GM21529 (cell line): ENCODE measurements at regions not wholly inside any gene's neighbourhood (a gene's known extent, or its start where the extent isn't known, plus 50 kb on each side); places are given as distances from the start of the nearest gene placed in this dataset.

ENCODE experiments used
- ATAC-seq: cut with Tn5 transposase; IDR thresholded peaks from one replicate; pipeline ENCODE4 v1.9.1; 2021; ENCODE audit not compliant: unreplicated experiment

DNA sequence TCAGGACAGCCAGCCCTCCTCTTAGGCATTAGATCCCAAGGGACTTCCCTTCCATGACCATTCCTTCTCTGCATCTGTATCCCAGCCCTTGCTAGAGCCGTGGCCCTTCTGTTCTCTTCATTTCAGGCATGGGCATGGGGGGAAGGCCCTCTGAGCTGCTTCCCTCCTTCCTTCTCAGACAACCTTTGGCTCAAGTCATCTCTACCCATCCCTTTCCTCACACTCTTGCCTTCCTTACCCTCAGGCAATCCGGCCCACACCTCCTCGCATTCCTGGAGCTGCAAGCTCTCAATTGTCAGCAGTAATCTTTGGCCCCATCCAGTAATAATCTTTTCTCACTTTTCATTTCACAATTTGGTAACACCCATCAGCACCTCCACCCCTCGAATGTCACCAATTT is 426.9 kb upstream of the JARID2 start:
- ATAC-seq, result no peak

DNA sequence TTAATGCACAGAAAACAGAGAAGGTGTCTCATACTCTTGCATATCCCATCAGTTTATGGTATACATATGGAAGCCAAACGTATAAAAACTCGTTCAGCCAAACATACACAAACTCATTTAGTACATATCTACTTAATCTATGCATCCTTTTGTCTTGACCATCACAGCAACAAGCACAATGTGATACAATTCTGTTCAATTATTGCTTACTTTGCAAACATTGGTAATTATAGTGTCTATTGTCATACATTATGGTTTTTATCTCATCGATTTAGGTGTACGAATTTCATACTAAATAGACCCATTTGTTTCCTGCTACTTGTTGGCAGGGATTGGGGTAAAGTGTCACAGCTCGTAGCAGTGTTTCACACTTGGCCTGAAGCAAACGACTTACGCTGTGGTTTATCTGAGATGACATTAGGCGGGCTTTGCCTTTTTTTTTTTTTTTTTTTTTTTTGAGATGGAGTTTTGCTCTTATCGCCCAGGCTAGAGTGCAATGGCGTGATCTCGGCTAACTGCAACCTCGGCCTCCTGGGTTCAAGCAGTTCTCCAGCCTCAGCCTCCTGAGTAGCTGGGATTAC is 425.9 kb upstream of the JARID2 start:
- no peak for ATAC-seq

DNA sequence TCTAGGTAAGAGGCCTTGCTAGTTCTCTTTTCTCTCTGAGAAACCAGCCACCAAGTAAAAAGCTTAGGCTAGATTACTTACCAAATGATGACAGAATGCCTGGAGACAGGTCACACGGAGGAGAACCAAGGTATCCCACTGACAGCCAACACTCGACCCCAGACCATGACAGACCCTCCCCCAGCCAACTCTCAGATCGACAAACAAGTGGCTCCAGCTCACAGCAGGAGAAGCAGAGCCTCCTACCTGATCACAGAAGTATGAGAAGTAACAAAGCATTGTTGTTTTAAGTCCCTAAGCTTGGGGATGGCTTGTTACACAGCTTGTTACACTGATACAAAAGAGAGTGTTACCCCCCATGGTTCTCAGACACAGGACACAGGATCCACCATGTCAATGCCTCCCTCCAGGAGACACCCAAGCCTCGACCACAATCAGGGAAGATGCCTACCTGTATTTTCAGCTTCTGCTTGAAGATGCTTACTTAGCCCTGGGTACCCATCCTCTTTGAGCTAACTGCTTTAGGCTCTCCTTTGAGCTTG is 423.8 kb upstream of the JARID2 start:
- no peak for ATAC-seq

DNA sequence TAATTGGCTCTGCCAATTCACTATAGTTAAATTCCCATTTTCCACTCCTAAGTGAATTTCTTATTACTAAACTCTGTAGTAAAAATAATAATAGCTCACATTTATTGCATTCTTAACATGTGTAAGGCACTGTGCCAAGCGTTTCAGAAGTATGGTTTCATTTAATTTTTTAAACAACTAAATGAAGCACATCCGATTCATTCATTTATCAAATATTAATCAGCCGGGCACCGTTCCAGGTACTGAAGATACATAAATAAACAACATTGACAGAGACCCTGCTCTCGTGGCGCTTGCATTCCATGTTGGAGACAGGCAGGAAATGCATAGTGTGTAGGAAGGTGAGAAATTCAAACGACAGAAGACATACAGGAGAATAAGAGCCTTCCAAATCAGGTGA is 423.2 kb upstream of the JARID2 start:
- ATAC-seq, result no peak

DNA sequence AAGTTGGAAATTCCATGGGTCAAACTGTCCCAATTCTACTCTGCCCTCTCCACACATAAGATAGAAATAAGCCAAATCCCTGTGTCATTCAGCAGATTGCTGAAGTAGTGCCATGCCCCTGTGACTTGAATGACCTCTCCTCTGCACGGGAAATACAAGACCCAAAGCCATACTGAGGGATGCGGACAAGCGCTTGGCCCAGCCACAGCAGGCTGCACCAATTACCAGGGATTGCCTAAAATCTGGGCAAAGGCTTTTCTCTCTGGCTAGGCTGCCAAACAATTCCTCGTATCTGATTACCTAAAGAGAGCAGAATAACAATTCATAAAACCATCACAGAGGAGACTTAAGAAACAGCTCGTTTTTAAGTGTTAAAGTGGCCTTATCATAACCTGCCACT is 421.8 kb upstream of the JARID2 start:
- ATAC-seq, result no peak

DNA sequence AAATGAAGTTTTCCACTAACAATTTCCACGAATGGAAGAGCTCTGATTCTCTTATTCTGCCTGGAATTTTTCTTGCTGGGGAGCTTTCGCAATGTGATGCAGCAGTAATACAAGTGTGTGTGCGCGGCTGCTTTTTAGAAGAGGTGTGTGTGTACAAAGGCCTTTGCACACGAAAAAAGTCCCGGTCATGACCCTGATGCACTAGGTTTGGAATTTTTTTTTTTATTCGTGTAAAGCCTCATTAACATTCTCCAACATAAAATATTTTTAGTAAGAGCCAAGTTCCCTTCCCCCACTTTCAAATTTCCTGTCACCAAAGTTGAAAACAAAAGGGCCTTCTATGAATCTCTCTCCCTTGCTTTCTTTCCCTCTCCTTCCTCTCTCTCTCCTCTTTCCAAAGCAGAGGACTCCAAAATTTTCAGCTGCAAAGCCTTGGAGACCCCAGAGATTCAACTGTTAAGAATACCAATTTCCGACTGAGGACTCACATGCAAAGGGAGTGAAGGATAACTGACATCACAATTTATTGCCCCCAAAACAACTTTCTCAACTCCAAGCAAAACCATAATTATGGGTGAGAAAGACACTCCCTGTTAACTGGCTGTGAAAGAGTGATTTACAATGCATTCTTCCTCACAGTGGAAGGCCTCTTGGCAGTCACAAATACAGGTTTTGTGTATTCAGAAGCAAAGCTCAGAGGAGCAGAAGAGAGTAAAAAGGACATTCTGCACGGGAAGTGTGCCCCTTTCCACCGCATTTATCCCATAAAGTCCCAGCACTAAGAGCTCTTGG is 421.2 kb upstream of the JARID2 start:
- no peak for ATAC-seq

DNA sequence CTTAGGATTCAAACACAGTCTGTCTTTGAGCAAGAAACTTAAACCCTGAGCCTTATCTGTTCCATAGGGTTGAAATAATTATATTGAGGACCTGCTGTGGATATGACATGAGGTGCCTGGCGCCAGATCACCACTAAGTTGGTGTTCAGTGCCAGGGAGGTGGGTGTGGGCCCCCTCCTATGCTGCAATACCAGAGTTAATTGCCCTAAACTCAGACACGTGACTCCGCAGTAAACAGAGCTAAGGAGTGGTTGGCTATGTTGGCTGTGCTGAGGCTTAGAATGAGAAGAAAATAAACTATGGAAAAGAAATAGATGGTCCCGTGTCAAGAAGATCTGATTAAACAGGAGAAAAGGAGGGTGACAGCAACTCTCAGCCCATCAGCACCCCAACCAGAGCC is 419.4 kb upstream of the JARID2 start:
- ATAC-seq, result no peak

DNA sequence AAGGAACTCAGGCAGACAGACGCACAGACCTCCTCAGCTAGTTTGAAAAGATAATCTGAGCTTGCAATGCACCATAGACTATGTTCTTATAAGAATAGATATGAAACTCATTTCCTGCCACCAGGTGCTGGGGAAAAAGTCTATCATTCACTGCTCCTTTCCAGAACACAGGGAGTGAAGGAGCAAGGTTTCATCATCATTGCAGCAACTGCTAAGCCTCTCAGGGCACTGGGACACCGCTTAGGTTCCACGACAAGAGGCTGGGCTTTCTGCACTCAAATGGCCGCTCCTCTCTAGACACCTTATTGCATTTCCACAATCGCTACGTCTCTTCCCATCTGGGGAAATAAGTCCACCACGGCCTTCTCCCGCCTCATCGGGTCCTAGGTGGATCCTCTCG is 418.5 kb upstream of the JARID2 start:
- ATAC-seq, result no peak

DNA sequence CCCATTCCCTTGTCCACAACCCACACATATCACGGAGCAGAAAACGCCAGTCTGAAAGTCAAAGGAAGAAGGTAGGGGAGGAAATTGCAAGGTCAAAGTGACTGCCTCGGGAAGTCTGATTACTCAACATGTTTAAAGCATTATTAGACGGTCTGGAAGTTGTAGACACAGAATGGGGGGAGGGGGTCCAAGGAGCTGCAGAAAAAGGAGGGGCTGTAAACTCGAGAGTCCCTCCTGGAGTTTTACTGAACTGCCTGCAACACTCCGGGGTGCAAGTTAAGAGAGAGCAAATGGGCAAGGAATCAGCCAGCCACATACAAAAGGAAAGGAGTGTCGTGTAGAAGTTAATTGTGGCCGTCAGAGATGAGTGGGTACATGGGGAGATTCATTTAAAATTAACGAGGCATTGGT is 417.7 kb upstream of the JARID2 start:
- ATAC-seq, result no peak

DNA sequence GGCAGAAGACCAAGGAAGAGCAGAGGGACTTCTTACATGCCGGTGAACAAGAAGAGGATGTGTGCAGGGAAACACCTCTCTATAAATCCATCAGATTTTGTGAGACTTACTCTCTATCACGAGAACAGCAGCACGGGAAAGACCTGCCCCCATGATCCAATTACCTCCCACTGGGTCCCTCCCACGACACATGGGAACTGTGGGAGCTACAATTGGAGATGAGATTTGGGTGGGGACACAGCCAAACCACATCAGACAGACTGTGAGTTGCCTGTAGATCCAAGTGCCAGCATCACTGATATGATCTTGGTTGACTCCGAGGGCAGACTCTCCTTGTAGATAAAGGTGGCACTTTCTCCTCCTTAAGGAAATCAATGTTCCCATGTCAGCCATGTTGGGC is 414.8 kb upstream of the JARID2 start:
- no peak for ATAC-seq

DNA sequence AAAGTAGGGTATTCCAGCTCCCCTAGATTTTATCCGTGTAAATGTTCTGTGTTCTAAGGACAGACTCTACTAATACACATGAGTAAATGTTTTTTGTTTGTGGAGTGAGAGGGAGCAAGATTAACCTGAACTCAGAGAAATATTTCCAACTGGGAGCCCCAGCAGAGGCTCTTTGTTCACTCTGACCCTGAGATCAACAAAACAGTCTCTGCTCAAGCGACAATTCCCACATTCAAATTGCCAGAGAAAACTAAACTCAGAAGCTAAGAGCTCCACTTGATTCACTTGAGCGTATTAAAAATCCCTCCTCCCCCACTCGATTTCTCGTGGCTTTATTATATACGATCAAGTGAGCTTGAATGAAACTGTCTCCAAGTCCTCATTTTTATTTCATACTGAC is 413.9 kb upstream of the JARID2 start:
- no peak for ATAC-seq

DNA sequence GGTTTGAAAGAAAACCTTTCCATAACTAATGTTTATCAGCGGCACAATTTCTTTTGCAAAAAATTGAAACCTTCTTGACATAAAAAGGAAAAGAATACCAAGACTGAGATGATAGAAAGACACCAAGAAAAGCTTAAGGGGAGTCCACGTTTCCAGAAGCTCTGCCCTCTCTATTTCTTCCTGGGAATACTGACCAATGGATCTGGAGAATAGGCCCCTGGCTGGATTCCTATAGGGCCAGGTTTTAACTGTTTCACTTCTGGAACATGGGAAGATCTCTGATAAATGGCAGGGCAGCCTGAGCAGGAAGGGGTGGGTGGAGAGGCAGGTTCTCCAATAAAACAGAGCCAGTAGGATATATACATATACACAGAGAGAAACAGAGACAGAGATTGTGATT is 413.4 kb upstream of the JARID2 start:
- ATAC-seq, result no peak

DNA sequence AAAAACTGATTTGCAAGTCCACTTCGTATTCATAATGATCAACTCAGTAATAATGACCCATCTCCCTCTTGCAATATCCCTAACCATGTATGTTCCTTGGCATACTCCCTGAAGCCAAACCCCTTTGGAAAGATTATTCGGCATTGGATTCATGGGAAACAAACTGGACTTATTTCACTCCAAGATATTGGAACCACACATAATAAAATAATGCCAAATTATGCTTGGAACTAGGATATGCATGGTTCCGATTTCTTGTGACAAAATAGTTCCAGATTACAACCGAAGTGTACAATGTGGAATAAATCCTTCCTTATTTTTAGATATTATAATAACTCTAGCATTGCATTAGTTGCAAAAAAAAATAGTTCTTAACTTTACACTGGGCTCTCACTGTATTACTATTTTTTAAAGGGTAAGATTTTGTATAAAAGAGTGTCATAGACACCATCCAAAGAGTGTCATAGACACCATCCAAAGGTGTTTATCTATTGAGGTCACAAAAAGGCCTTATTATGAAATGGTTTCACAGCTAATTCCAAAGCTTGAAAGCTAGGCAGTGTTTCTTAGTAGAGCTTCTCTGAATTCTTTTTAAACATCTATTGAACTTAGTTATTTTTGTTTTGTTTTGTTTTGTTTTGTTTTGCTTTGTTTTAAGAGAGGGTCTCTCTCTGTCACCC is 410.9 kb upstream of the JARID2 start:
- ATAC-seq, result no peak

DNA sequence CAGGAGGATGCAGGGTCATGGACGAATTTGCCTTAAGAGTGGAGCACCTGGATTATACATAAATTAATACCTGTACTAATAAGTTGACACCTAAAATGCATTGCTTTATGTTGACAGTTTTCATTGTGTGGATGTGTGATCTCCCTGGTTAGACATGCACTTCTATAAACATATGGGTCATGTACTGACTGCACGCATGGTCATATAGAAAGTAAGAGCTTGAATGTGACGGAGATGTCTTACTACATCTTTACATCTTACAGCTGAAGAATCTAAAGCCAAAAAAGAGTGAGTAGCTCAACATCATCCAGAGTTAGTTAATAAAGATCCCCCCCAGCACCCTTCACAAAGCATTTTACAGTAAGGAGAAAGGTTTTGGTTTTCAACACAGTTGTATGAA is 408.4 kb upstream of the JARID2 start:
- no peak for ATAC-seq

DNA sequence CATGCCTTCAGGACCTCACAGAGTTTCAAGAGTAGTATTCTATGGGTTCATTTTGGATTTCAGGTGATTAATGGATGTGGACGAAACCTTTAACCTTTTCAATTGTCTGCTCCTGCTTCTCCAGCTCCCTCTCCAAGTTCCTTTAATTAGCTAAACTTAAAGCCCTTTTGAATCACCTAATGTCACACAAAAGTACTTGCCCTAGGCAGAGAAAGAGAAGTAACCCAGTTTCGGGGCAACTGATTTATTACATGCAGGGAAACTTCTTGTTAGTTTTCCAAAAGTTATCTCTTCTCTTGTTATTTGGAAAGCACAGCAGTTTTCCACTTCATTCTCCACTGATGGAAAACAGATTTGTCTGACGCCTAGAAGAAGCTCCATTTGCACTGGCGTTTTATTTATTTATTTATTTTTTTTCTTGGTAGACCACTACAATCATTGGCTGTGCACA is 407.7 kb upstream of the JARID2 start:
- ATAC-seq, result no peak

DNA sequence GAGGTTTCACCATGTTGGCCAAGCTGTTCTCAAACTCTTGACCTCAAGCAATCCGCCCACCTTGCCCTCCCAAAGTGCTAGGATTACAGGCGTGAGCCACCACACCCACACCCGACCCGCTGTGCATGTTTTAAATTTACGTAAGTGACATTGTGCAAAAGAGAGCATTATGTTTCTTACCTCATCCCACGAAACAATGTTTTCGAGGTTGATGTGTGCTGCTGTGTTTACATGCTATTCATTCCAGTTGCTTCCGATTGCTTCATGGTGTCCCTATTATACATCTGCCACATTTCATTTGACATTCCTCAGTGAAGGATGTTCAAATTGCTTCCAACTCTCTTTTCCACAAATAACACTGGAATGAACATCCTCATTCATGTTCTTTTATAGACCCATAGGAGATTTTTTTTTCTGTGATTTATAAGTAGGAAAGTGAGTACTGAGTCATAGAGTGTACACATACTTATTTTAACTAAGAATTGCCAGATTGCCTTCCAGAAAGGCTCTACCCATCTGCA is 403.9 kb upstream of the JARID2 start:
- ATAC-seq, result no peak

DNA sequence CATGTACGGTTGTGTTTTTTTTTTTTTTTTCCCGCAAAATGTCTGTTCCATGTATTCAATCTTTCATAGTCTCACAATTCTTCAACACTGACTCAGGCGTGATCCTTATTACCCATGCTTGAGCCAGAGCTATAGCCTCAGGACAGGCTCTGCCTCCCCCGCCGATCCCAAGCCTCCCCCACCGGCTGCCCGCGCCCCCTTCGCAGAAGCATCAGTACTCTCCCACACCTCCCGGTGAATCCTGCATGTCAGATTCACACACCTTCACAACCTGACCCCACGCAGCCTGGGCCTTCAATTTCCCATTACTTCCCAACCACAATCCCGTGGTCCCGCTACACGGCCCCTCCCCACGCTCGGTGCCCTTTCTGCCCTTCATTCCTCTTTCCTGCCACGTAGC is 401.5 kb upstream of the JARID2 start:
- no peak for ATAC-seq

DNA sequence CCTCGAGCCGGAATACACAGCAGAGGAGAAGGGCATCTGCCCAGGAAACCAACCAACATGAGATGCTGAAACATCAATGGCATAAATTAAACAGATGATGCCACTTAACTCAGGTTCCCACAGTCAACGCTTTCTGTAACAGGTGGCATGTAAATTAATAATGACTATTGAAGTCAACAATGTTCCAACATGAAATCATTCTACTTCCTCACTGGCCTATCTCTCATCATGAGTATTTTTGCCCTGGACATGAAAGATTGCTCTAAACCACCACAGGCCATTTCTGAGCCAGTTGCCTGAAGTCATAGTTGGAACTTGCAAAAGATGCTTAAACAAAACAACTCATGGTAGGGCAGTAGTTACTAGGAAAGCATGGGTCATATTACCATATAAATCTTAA is 397.9 kb upstream of the JARID2 start:
- no peak for ATAC-seq

DNA sequence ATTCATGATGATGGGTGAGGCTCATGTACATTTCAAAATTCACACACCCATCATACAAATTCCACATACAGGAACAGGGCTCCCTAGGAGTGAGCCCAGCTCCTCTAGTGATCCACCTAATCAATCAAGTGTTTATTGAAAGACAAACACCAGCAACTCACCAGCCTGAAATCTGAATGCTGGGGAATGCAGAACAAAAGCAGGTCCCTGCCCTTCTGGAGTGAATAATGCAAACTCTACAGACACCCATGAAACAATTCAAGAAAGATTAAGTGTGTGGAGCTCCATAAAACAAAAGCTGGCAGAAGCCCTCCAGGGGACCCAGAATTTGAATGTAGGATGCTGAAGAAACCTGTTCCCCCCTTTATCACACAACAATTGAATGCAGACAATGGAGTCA is 396.7 kb upstream of the JARID2 start:
- ATAC-seq, result no peak

DNA sequence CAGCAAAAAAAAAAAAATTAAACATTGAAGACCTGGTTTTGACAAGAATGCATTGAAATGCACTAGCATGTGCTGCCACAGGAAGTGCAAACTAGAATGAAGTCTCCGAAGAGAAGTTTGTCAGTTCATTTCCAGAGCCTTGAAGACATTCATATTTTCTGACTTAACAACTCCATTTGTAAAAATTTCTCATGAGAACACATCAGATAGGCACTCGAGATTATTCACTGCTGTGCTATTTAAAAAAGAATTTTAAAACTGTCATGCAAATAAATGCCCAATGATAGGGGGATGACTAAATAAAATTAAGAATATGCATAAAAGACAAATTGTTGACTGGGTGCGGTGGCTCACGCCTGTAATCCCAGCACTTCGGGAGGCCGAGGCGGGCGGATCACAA is 394.6 kb upstream of the JARID2 start:
- ATAC-seq, result no peak

DNA sequence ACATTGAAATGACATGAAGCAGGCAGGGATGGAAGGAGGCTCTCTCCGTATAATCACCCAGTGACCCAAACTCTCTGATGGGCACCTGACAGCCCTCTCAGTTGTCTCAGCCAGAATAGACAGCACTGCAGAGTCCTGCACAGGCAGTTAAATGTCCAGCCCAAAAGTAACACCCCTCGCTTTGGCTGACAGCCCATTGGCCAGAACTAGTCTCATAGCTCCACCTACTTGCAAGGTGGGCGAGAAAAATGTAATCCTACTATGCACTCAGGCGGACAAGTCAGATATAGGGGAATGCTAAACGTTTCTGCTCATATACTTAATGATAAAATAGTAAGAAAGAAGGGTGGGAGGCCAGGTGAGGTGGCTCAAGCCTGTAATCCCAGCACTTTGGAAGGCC is 393.5 kb upstream of the JARID2 start:
- ATAC-seq, result no peak

DNA sequence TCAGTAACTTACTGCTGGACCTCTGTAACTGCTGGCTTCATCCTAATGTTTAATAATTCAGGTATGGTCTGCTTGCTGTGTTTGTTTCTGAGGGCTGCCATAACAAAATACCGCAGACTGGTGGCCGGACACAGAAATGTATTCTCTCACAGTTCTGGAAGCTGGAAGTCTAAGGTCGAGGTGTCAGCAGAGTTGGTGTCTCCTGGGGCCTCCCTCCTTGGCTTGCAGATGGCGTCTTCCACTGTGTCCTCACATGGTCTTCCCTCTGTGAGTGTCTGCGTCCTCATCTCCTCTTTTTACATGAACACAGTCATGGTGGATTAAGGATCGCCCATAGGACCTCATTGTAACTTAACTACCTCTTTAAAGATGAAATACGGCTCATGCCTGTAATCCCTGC is 389.7 kb upstream of the JARID2 start:
- no peak for ATAC-seq
